ENCODE measurements at regions not wholly inside any gene's neighbourhood (a gene's known extent, or its start where the extent isn't known, plus 50 kb on each side); places are given as distances from the start of the nearest gene placed in this dataset.

- TF ChIP-seq CTCF (IDR thresholded peaks at IDR 0.05) (no peak), POLR2A (IDR thresholded peaks at IDR 0.05) (no peak), POLR2AphosphoS5 (IDR thresholded peaks at IDR 0.05) (no peak)
These were observed 56.1 kb upstream of the PRR23C start for GRCh38 chr3:139100821-139101220.
